ENCODE measurements at regions not wholly inside any gene's neighbourhood (a gene's known extent, or its start where the extent isn't known, plus 50 kb on each side); places are given as distances from the start of the nearest gene placed in this dataset.
"Not testable (repeated sequence)": the region's sequence is repeated elsewhere in the genome, so short reads cannot be mapped to it uniquely, and the experiment has no call there.

DNA sequence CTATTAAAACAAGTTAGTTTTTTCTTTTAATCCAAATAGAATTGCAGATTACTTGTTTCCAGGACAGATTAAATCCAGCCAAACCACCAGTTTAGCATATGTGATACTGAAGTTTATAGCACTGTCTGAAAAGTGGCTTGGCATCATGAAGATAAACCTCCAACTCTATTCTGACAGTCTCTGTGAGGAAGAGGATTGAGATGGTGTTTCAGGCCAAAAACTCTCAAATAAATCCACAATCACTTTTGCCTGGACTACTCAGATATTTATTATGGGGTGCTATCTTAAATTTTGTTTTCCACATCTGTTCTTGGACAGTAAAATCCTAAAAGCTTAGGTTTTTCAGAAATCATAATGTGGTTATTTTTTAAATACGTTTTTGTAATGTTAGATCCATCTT is 161.7 kb upstream of the SEMA3C start:
- DNase-seq (ENCODE audit: insufficient read length, low spot score): no peak
- no peak for TF ChIP-seq POLR2A (IDR thresholded peaks at IDR 0.05; ENCODE audit: low read depth, low read length)
- TF ChIP-seq TAF1 (IDR thresholded peaks at IDR 0.05; ENCODE audit: low read depth, low read length): no peak
- no peak for TF ChIP-seq POLR2AphosphoS5 (IDR thresholded peaks at IDR 0.05; ENCODE audit: low read depth, low read length)
- TF ChIP-seq PAX5 (IDR thresholded peaks at IDR 0.05; ENCODE audit: insufficient read depth, low read length, severe bottlenecking): no peak
- no peak for TF ChIP-seq POU2F2 (IDR thresholded peaks at IDR 0.05; ENCODE audit: low read depth, low read length)
- no peak for TF ChIP-seq SPI1 (IDR thresholded peaks at IDR 0.05; ENCODE audit: low read depth, low read length)
- no peak for FAIRE-seq

GRCh38 chr7:81079746-81080145 is 160.9 kb upstream of the SEMA3C start:
- TF ChIP-seq SPI1 (IDR thresholded peaks at IDR 0.05; ENCODE audit: low read depth, low read length) (no peak), PAX5 (IDR thresholded peaks at IDR 0.05; ENCODE audit: insufficient read depth, low read length, severe bottlenecking) (no peak), POLR2A (IDR thresholded peaks at IDR 0.05; ENCODE audit: low read depth, low read length) (no peak), TAF1 (IDR thresholded peaks at IDR 0.05; ENCODE audit: low read depth, low read length) (no peak), POU2F2 (IDR thresholded peaks at IDR 0.05; ENCODE audit: low read depth, low read length) (no peak), POLR2AphosphoS5 (IDR thresholded peaks at IDR 0.05; ENCODE audit: low read depth, low read length) (no peak)
- DNase-seq (ENCODE audit: insufficient read length, low spot score) (no peak), FAIRE-seq (no peak)

GRCh38 chr7:81075150-81075549 is 156.3 kb upstream of the SEMA3C start:
- DNase-seq (ENCODE audit: insufficient read length, low spot score) (no peak), FAIRE-seq (no peak)
- TF ChIP-seq PAX5 (IDR thresholded peaks at IDR 0.05; ENCODE audit: insufficient read depth, low read length, severe bottlenecking) (no peak), SPI1 (IDR thresholded peaks at IDR 0.05; ENCODE audit: low read depth, low read length) (no peak), POLR2AphosphoS5 (IDR thresholded peaks at IDR 0.05; ENCODE audit: low read depth, low read length) (no peak), POU2F2 (IDR thresholded peaks at IDR 0.05; ENCODE audit: low read depth, low read length) (no peak), TAF1 (IDR thresholded peaks at IDR 0.05; ENCODE audit: low read depth, low read length) (no peak), POLR2A (IDR thresholded peaks at IDR 0.05; ENCODE audit: low read depth, low read length) (no peak)

GRCh38 chr7:81074406-81074805 is 155.6 kb upstream of the SEMA3C start:
- DNase-seq (ENCODE audit: insufficient read length, low spot score) (no peak), FAIRE-seq (no peak)
- TF ChIP-seq POLR2AphosphoS5 (IDR thresholded peaks at IDR 0.05; ENCODE audit: low read depth, low read length) (no peak), POU2F2 (IDR thresholded peaks at IDR 0.05; ENCODE audit: low read depth, low read length) (no peak), PAX5 (IDR thresholded peaks at IDR 0.05; ENCODE audit: insufficient read depth, low read length, severe bottlenecking) (no peak)

DNA sequence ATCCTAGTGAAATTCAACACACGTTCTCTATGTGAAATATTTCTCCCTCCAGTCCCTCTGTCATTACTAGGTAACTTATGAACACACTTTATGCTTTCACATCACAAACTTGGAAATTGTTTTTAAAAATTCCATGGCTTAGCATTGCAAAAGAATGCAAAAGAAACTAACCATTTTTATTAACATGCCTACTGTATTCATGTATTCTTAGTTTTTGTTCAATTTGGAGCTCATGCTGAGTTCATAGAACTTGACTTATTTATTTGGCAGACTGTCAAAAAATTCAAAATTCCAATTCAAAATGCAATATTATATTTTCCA is 155.0 kb upstream of the SEMA3C start:
- FAIRE-seq: no peak
- DNase-seq (ENCODE audit: insufficient read length, low spot score): no peak
- TF ChIP-seq POLR2A (IDR thresholded peaks at IDR 0.05; ENCODE audit: low read depth, low read length) (no peak), SPI1 (IDR thresholded peaks at IDR 0.05; ENCODE audit: low read depth, low read length) (no peak), PAX5 (IDR thresholded peaks at IDR 0.05; ENCODE audit: insufficient read depth, low read length, severe bottlenecking) (no peak), POU2F2 (IDR thresholded peaks at IDR 0.05; ENCODE audit: low read depth, low read length) (no peak), POLR2AphosphoS5 (IDR thresholded peaks at IDR 0.05; ENCODE audit: low read depth, low read length) (no peak), TAF1 (IDR thresholded peaks at IDR 0.05; ENCODE audit: low read depth, low read length) (no peak)

DNA sequence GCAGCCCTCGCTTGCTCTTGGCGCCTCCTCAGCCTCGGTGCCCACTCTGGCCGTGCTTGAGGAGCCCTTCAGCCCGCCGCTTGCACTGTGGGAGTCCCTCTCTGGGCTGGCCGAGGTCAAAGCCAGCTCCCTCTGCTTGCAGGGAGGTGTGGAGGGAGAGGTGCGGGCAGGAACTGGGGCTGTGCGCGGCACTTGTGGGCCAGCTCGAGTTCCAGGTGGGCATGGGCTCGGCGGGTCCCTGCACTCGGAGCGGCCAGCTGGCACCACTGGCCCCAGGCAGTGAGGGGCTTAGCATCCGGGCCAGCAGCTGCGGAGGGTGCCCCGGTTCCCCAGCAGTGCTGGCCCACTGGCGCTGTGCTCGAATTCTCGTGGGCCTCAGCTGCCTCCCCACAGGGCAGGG is 152.1 kb upstream of the SEMA3C start:
- DNase-seq (ENCODE audit: insufficient read length, low spot score) (no peak), FAIRE-seq (no peak)
- TF ChIP-seq TAF1 (IDR thresholded peaks at IDR 0.05; ENCODE audit: low read depth, low read length): no peak
- no peak for TF ChIP-seq POLR2AphosphoS5 (IDR thresholded peaks at IDR 0.05; ENCODE audit: low read depth, low read length)
- TF ChIP-seq PAX5 (IDR thresholded peaks at IDR 0.05; ENCODE audit: insufficient read depth, low read length, severe bottlenecking): no peak
- TF ChIP-seq SPI1 (IDR thresholded peaks at IDR 0.05; ENCODE audit: low read depth, low read length): no peak
- no peak for TF ChIP-seq POLR2A (IDR thresholded peaks at IDR 0.05; ENCODE audit: low read depth, low read length)
- no peak for TF ChIP-seq POU2F2 (IDR thresholded peaks at IDR 0.05; ENCODE audit: low read depth, low read length)

DNA sequence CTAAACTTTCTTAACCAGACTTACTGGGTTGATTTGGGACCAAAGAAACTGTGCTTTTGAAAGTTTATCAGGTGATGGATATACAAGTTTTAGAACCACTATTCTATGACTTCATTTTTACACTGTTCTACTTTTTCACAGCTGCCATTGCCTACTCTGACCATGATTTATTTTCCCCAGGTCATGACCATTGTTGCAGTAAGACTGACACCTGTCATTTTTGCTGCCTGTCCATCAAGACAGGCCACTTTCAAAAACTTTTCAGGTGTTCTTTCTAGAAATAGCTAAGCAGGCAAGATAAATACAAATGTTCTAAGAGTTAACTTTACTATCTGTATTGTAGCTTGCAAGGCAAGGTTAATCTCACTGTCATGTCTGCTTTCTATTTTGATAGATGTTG is 147.9 kb upstream of the SEMA3C start:
- DNase-seq (ENCODE audit: insufficient read length, low spot score) (no peak), FAIRE-seq (no peak)
- TF ChIP-seq PAX5 (IDR thresholded peaks at IDR 0.05; ENCODE audit: insufficient read depth, low read length, severe bottlenecking): no peak
- TF ChIP-seq TAF1 (IDR thresholded peaks at IDR 0.05; ENCODE audit: low read depth, low read length): no peak
- TF ChIP-seq POLR2AphosphoS5 (IDR thresholded peaks at IDR 0.05; ENCODE audit: low read depth, low read length): no peak
- TF ChIP-seq POU2F2 (IDR thresholded peaks at IDR 0.05; ENCODE audit: low read depth, low read length): no peak
- TF ChIP-seq SPI1 (IDR thresholded peaks at IDR 0.05; ENCODE audit: low read depth, low read length): no peak
- no peak for TF ChIP-seq POLR2A (IDR thresholded peaks at IDR 0.05; ENCODE audit: low read depth, low read length)

GRCh38 chr7:81064426-81064825 is 145.6 kb upstream of the SEMA3C start:
- no peak for FAIRE-seq
- no peak for DNase-seq (ENCODE audit: insufficient read length, low spot score)

GRCh38 chr7:81062755-81063154 is 143.9 kb upstream of the SEMA3C start:
- TF ChIP-seq POU2F2 (IDR thresholded peaks at IDR 0.05; ENCODE audit: low read depth, low read length): no peak
- no peak for TF ChIP-seq SPI1 (IDR thresholded peaks at IDR 0.05; ENCODE audit: low read depth, low read length)
- no peak for TF ChIP-seq POLR2AphosphoS5 (IDR thresholded peaks at IDR 0.05; ENCODE audit: low read depth, low read length)
- no peak for TF ChIP-seq PAX5 (IDR thresholded peaks at IDR 0.05; ENCODE audit: insufficient read depth, low read length, severe bottlenecking)
- TF ChIP-seq TAF1 (IDR thresholded peaks at IDR 0.05; ENCODE audit: low read depth, low read length): no peak
- TF ChIP-seq POLR2A (IDR thresholded peaks at IDR 0.05; ENCODE audit: low read depth, low read length): no peak
- DNase-seq (ENCODE audit: insufficient read length, low spot score) (no peak), FAIRE-seq (no peak)

More at GRCh38 chr7:81064426-81064825, 145.6 kb upstream of the SEMA3C start:
- TF ChIP-seq POLR2AphosphoS5 (IDR thresholded peaks at IDR 0.05; ENCODE audit: low read depth, low read length) (no peak), SPI1 (IDR thresholded peaks at IDR 0.05; ENCODE audit: low read depth, low read length) (no peak), TAF1 (IDR thresholded peaks at IDR 0.05; ENCODE audit: low read depth, low read length) (no peak), POLR2A (IDR thresholded peaks at IDR 0.05; ENCODE audit: low read depth, low read length) (no peak)

DNA sequence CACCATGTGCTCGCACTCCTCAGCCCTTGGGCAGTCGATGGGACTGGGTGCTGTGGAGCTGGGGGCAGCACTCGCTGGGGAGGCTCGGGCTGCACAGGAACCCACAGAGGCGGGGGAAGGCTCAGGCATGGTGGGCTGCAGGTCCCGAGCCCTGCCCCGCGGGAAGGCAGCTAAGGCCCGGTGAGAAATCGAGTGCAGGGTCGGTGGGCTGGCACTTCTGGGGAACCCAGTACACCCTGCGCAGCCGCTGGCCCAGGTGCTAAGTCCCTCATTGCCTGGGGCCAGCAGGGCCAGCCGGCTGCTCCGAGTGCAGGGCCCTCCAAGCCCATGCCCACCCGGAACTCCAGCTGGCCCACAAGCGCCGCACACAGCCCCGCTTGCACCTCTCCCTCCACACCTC is 138.6 kb upstream of the SEMA3C start:
- not testable (repeated sequence) for FAIRE-seq; DNase-seq (ENCODE audit: insufficient read length, low spot score)

GRCh38 chr7:81053623-81054022 is 134.8 kb upstream of the SEMA3C start:
- DNase-seq (ENCODE audit: insufficient read length, low spot score) (no peak), FAIRE-seq (no peak)
- TF ChIP-seq POLR2AphosphoS5 (IDR thresholded peaks at IDR 0.05; ENCODE audit: low read depth, low read length) (no peak), POLR2A (IDR thresholded peaks at IDR 0.05; ENCODE audit: low read depth, low read length) (no peak), TAF1 (IDR thresholded peaks at IDR 0.05; ENCODE audit: low read depth, low read length) (no peak), PAX5 (IDR thresholded peaks at IDR 0.05; ENCODE audit: insufficient read depth, low read length, severe bottlenecking) (no peak), POU2F2 (IDR thresholded peaks at IDR 0.05; ENCODE audit: low read depth, low read length) (no peak), SPI1 (IDR thresholded peaks at IDR 0.05; ENCODE audit: low read depth, low read length) (no peak)
